K562 (cell line): ENCODE measurements at regions not wholly inside any gene's neighbourhood (a gene's known extent, or its start where the extent isn't known, plus 50 kb on each side); places are given as distances from the start of the nearest gene placed in this dataset.

Source experiments
- EZH2 ChIP-seq: IDR thresholded peaks from 2 replicates; pipeline ENCODE4 v1.6.1; 2012; ENCODE audit warnings: low read depth, mild to moderate bottlenecking, inconsistent platforms, low read length, borderline replicate concordance
- FIP1L1 ChIP-seq: fragments of 200-400 bp; formaldehyde crosslinking; IDR thresholded peaks from 2 replicates; pipeline ENCODE4 v1.6.1; 2018; ENCODE audit warnings: mild to moderate bottlenecking, low read depth, low read length; ENCODE audit not compliant: poor library complexity, severe bottlenecking
- SAFB2 ChIP-seq: fragments of 200-400 bp; formaldehyde crosslinking; IDR thresholded peaks from 2 replicates; pipeline ENCODE4 v1.6.1; 2018; ENCODE audit warnings: borderline replicate concordance, low read length, low read depth, moderate library complexity; ENCODE audit not compliant: severe bottlenecking

DNA sequence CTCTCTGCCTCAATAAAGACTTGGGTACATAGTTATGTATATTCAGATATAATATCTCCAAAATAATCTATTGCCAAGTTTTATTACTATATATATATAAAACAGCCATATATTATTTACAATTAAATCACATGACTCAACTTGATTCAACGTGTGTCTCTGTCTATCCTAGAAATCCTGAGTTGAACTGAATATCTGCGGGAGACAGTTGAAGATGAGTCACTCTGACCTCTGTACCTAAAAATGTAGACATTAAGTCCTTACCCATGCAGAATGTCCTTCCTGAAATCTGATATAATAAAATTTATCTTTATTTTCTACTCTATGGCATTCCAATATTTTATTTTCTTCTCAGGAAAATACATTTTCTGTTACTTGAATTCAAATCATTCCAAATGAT, 218.2 kb upstream of the PRDM9 start:
- TF ChIP-seq SAFB2 (no peak), FIP1L1 (no peak), EZH2 (no peak)
